MM.1S (cell line): ENCODE measurements at regions not wholly inside any gene's neighbourhood (a gene's known extent, or its start where the extent isn't known, plus 50 kb on each side); places are given as distances from the start of the nearest gene placed in this dataset.

Experiments
- EZH2 ChIP-seq: fragments of 300-600 bp; sonication (generic); optimal IDR thresholded peaks from 2 replicates; pipeline ENCODE3; 2017; ENCODE audit warnings: low read depth, mild to moderate bottlenecking, antibody characterized with exemption, low read length, mixed read lengths
- TF ChIP-seq, protein P1 (sequence below): fragments of 300-600 bp; sonication (generic); IDR thresholded peaks from 2 replicates; pipeline ENCODE4 v1.5.1; 2016; ENCODE audit warnings: antibody characterized with exemption, low read length, mixed read lengths

DNA sequence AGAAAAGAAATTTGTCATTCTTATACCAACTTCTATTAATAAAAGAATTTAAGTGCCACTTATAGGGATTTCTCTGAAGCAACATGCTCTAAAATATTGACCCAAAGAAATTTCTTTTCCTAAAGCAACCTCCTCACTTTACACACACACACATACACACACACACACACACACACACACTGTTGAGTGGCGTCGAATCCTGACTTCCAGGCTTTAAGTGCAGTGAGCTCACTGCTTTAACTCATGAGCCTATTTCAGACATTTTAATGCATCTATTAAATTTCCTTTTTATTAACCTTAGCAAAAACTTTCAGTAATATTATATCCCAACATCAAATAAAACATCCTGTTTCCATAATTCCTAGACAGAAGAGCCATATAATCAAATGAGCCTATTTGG lies 229.1 kb upstream of the ACVR2A start:
- TF ChIP-seq, protein P1, sequence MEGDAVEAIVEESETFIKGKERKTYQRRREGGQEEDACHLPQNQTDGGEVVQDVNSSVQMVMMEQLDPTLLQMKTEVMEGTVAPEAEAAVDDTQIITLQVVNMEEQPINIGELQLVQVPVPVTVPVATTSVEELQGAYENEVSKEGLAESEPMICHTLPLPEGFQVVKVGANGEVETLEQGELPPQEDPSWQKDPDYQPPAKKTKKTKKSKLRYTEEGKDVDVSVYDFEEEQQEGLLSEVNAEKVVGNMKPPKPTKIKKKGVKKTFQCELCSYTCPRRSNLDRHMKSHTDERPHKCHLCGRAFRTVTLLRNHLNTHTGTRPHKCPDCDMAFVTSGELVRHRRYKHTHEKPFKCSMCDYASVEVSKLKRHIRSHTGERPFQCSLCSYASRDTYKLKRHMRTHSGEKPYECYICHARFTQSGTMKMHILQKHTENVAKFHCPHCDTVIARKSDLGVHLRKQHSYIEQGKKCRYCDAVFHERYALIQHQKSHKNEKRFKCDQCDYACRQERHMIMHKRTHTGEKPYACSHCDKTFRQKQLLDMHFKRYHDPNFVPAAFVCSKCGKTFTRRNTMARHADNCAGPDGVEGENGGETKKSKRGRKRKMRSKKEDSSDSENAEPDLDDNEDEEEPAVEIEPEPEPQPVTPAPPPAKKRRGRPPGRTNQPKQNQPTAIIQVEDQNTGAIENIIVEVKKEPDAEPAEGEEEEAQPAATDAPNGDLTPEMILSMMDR = no peak
- TF ChIP-seq EZH2 = no peak
